GM23338 (cell line): ENCODE measurements at regions not wholly inside any gene's neighbourhood (a gene's known extent, or its start where the extent isn't known, plus 50 kb on each side); places are given as distances from the start of the nearest gene placed in this dataset.

Experiments used
- ATAC-seq: fragments of 200-7000 bp; cut with Tn5 transposase; 3 replicates; pipeline ENCODE4 v1.9.1; 2020
- DNase-seq: peaks from one replicate; pipeline ENCODE4 v3.0.0-alpha.2; 2015; ENCODE audit warnings: low spot score
- H2AFZ ChIP-seq: fragments of 200-600 bp; sonication (generic); 2 replicates; pipeline ENCODE4 v1.8.0; 2016; ENCODE audit warnings: antibody characterized with exemption, mild to moderate bottlenecking, moderate library complexity
- H3F3A ChIP-seq: fragments of 200-600 bp; sonication (generic); replicated peaks from 2 replicates; pipeline ENCODE4 v1.8.0; 2017; ENCODE audit warnings: antibody characterized with exemption, mixed run types, low read depth
- H3K27ac ChIP-seq: fragments of 200-600 bp; sonication (generic); 2 replicates; pipeline ENCODE4 v1.6.1; 2016; ENCODE audit warnings: low read depth
- H3K27me3 ChIP-seq: fragments of 200-600 bp; sonication (generic); 2 replicates; pipeline ENCODE4 v1.8.0; 2016; ENCODE audit warnings: mild to moderate bottlenecking, mixed run types, moderate library complexity; ENCODE audit not compliant: insufficient read depth
- H3K36me3 ChIP-seq: fragments of 200-600 bp; sonication (generic); 2 replicates; pipeline ENCODE4 v1.8.0; 2016; ENCODE audit warnings: mild to moderate bottlenecking; ENCODE audit not compliant: insufficient read depth
- H3K4me1 ChIP-seq: fragments of 200-600 bp; sonication (generic); 2 replicates; pipeline ENCODE4 v1.8.0; 2016; ENCODE audit warnings: mild to moderate bottlenecking, moderate library complexity; ENCODE audit not compliant: insufficient read depth
- H3K4me2 ChIP-seq: fragments of 200-600 bp; sonication (generic); 2 replicates; pipeline ENCODE4 v1.7.1; 2017; ENCODE audit warnings: mixed run types
- H3K4me3 ChIP-seq: fragments of 200-600 bp; sonication (generic); 2 replicates; pipeline ENCODE4 v1.6.1; 2016; ENCODE audit warnings: mixed run types
- H3K79me2 ChIP-seq: fragments of 200-600 bp; sonication (generic); replicated peaks from 2 replicates; pipeline ENCODE4 v1.8.0; 2017; ENCODE audit warnings: mild to moderate bottlenecking; ENCODE audit not compliant: insufficient read depth
- H3K9me2 ChIP-seq: fragments of 200-600 bp; sonication (generic); 2 replicates; pipeline ENCODE4 v1.8.0; 2017; ENCODE audit not compliant: insufficient read depth
- H4K20me1 ChIP-seq: fragments of 200-600 bp; sonication (generic); replicated peaks from 2 replicates; pipeline ENCODE4 v1.8.0; 2017; ENCODE audit warnings: mild to moderate bottlenecking; ENCODE audit not compliant: insufficient read depth
- H3K27ac Mint-ChIP-seq: 2 replicates; pipeline ENCODE4 v1.8.0; 2020; ENCODE audit warnings: inconsistent platforms, mild to moderate bottlenecking, moderate library complexity, mixed read lengths
- H3K27me3 Mint-ChIP-seq: 3 replicates; pipeline ENCODE4 v1.8.0; 2022; ENCODE audit warnings: low read depth, mild to moderate bottlenecking, moderate library complexity, mixed read lengths, inconsistent platforms; ENCODE audit not compliant: insufficient read depth, poor library complexity
- H3K36me3 Mint-ChIP-seq: 3 replicates; pipeline ENCODE4 v1.8.0; 2021; ENCODE audit warnings: low read depth, mild to moderate bottlenecking, inconsistent platforms, moderate library complexity, mixed read lengths
- H3K4me1 Mint-ChIP-seq: 3 replicates; pipeline ENCODE4 v1.8.0; 2020; ENCODE audit warnings: mild to moderate bottlenecking, inconsistent platforms, mixed read lengths
- H3K4me3 Mint-ChIP-seq: 3 replicates; pipeline ENCODE4 v1.8.0; 2021; ENCODE audit warnings: moderate library complexity, mild to moderate bottlenecking, inconsistent platforms, mixed read lengths
- H3K9me3 Mint-ChIP-seq: 3 replicates; pipeline ENCODE4 v1.8.0; 2020; ENCODE audit warnings: moderate library complexity, mild to moderate bottlenecking, inconsistent platforms, mixed read lengths
- CREB1 ChIP-seq: fragments of 250-450 bp; sonication (Bioruptor Pico); IDR thresholded peaks from 2 replicates; pipeline ENCODE4 v1.5.0; 2020; ENCODE audit warnings: low read depth, mild to moderate bottlenecking, moderate library complexity
- EZH2 ChIP-seq: fragments of 200-600 bp; sonication (generic); IDR thresholded peaks from one replicate; pipeline ENCODE4 v1.8.0; 2017; ENCODE audit warnings: antibody characterized with exemption, mild to moderate bottlenecking, low read depth; ENCODE audit not compliant: unreplicated experiment
- EZH2phosphoT487 ChIP-seq: fragments of 200-600 bp; sonication (generic); IDR thresholded peaks from one replicate; pipeline ENCODE4 v1.8.1; 2018; ENCODE audit warnings: antibody characterized with exemption; ENCODE audit not compliant: unreplicated experiment
- JUNB ChIP-seq: IDR thresholded peaks from one replicate; pipeline ENCODE4 v1.6.1; 2016; ENCODE audit warnings: antibody characterized with exemption; ENCODE audit not compliant: unreplicated experiment
- NANOG ChIP-seq: IDR thresholded peaks from 2 replicates; pipeline ENCODE4 v1.6.1; 2016; ENCODE audit warnings: antibody characterized with exemption, borderline replicate concordance
- ZNF331 ChIP-seq: fragments of 250-450 bp; sonication (Bioruptor Pico); IDR thresholded peaks from 2 replicates; pipeline ENCODE4 v1.5.0; 2020; ENCODE audit warnings: low read depth, mild to moderate bottlenecking, moderate library complexity
- TF ChIP-seq, protein P1 (sequence below): IDR thresholded peaks from 2 replicates; pipeline ENCODE4 v1.6.1; 2016; ENCODE audit warnings: antibody characterized with exemption
- TF ChIP-seq, protein P2 (sequence below): IDR thresholded peaks from one replicate; pipeline ENCODE4 v1.6.1; 2018; ENCODE audit warnings: antibody characterized with exemption; ENCODE audit not compliant: unreplicated experiment
- TF ChIP-seq, protein P3 (sequence below): fragments of 250-450 bp; sonication (Bioruptor Pico); IDR thresholded peaks from 2 replicates; pipeline ENCODE4 v1.5.0; 2020; ENCODE audit warnings: mild to moderate bottlenecking, moderate library complexity

DNA sequence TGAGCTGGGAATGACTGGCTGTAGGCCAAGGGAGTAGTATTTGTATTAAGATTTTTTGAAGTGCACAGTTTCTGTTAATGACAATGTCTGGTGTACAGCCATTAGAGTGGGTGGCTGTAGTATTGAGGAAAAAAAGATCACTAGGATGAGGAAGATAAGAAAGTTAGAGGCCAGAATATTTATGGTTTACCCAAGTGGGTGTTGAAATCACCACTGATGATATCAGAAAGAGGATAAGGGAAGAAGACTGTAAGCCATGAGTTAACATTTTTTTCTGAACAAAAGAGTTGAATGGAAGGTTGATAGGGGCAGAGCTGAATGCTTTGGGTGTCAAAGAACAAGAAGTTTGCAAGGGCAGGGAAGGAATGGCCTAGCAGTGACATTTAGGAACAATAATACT lies 104.7 kb downstream of the PRDM13 start:
- Mint-ChIP-seq H3K27ac (no peak overlapping the region), H3K27me3 (no peaks in the 10 kb centered on the region), H3K36me3 (no peaks in the 10 kb centered on the region), H3K4me1 (peaks cover 15% of the 10 kb centered on the region), H3K4me3 (no peak overlapping the region), H3K9me3 (no peaks in the 10 kb centered on the region)
- no peaks in the 10 kb centered on the region for H3F3A ChIP-seq
- ATAC-seq (no peak), DNase-seq (no peak)
- H3K27me3 ChIP-seq = no peaks in the 10 kb centered on the region
- no peak overlapping the region for H3K4me3 ChIP-seq
- no peaks in the 10 kb centered on the region for H3K9me2 ChIP-seq
- H3K4me2 ChIP-seq = no peak overlapping the region
- peak overlapping the region; percentile 87 for H2AFZ ChIP-seq
- H3K36me3 ChIP-seq = no peaks in the 10 kb centered on the region
- peaks cover 14% of the 10 kb centered on the region for H3K4me1 ChIP-seq
- no peak overlapping the region for H3K27ac ChIP-seq
- no peaks in the 10 kb centered on the region for H3K79me2 ChIP-seq
- TF ChIP-seq JUNB (no peak), EZH2 (no peak), NANOG (no peak), EZH2phosphoT487 (no peak), CREB1 (CRISPR knock-in tag) (no peak), ZNF331 (CRISPR knock-in tag) (no peak)
- TF ChIP-seq, protein P1, sequence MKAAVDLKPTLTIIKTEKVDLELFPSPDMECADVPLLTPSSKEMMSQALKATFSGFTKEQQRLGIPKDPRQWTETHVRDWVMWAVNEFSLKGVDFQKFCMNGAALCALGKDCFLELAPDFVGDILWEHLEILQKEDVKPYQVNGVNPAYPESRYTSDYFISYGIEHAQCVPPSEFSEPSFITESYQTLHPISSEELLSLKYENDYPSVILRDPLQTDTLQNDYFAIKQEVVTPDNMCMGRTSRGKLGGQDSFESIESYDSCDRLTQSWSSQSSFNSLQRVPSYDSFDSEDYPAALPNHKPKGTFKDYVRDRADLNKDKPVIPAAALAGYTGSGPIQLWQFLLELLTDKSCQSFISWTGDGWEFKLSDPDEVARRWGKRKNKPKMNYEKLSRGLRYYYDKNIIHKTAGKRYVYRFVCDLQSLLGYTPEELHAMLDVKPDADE = no peak
- TF ChIP-seq, protein P2, sequence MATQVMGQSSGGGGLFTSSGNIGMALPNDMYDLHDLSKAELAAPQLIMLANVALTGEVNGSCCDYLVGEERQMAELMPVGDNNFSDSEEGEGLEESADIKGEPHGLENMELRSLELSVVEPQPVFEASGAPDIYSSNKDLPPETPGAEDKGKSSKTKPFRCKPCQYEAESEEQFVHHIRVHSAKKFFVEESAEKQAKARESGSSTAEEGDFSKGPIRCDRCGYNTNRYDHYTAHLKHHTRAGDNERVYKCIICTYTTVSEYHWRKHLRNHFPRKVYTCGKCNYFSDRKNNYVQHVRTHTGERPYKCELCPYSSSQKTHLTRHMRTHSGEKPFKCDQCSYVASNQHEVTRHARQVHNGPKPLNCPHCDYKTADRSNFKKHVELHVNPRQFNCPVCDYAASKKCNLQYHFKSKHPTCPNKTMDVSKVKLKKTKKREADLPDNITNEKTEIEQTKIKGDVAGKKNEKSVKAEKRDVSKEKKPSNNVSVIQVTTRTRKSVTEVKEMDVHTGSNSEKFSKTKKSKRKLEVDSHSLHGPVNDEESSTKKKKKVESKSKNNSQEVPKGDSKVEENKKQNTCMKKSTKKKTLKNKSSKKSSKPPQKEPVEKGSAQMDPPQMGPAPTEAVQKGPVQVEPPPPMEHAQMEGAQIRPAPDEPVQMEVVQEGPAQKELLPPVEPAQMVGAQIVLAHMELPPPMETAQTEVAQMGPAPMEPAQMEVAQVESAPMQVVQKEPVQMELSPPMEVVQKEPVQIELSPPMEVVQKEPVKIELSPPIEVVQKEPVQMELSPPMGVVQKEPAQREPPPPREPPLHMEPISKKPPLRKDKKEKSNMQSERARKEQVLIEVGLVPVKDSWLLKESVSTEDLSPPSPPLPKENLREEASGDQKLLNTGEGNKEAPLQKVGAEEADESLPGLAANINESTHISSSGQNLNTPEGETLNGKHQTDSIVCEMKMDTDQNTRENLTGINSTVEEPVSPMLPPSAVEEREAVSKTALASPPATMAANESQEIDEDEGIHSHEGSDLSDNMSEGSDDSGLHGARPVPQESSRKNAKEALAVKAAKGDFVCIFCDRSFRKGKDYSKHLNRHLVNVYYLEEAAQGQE = no peak
- TF ChIP-seq, protein P3, sequence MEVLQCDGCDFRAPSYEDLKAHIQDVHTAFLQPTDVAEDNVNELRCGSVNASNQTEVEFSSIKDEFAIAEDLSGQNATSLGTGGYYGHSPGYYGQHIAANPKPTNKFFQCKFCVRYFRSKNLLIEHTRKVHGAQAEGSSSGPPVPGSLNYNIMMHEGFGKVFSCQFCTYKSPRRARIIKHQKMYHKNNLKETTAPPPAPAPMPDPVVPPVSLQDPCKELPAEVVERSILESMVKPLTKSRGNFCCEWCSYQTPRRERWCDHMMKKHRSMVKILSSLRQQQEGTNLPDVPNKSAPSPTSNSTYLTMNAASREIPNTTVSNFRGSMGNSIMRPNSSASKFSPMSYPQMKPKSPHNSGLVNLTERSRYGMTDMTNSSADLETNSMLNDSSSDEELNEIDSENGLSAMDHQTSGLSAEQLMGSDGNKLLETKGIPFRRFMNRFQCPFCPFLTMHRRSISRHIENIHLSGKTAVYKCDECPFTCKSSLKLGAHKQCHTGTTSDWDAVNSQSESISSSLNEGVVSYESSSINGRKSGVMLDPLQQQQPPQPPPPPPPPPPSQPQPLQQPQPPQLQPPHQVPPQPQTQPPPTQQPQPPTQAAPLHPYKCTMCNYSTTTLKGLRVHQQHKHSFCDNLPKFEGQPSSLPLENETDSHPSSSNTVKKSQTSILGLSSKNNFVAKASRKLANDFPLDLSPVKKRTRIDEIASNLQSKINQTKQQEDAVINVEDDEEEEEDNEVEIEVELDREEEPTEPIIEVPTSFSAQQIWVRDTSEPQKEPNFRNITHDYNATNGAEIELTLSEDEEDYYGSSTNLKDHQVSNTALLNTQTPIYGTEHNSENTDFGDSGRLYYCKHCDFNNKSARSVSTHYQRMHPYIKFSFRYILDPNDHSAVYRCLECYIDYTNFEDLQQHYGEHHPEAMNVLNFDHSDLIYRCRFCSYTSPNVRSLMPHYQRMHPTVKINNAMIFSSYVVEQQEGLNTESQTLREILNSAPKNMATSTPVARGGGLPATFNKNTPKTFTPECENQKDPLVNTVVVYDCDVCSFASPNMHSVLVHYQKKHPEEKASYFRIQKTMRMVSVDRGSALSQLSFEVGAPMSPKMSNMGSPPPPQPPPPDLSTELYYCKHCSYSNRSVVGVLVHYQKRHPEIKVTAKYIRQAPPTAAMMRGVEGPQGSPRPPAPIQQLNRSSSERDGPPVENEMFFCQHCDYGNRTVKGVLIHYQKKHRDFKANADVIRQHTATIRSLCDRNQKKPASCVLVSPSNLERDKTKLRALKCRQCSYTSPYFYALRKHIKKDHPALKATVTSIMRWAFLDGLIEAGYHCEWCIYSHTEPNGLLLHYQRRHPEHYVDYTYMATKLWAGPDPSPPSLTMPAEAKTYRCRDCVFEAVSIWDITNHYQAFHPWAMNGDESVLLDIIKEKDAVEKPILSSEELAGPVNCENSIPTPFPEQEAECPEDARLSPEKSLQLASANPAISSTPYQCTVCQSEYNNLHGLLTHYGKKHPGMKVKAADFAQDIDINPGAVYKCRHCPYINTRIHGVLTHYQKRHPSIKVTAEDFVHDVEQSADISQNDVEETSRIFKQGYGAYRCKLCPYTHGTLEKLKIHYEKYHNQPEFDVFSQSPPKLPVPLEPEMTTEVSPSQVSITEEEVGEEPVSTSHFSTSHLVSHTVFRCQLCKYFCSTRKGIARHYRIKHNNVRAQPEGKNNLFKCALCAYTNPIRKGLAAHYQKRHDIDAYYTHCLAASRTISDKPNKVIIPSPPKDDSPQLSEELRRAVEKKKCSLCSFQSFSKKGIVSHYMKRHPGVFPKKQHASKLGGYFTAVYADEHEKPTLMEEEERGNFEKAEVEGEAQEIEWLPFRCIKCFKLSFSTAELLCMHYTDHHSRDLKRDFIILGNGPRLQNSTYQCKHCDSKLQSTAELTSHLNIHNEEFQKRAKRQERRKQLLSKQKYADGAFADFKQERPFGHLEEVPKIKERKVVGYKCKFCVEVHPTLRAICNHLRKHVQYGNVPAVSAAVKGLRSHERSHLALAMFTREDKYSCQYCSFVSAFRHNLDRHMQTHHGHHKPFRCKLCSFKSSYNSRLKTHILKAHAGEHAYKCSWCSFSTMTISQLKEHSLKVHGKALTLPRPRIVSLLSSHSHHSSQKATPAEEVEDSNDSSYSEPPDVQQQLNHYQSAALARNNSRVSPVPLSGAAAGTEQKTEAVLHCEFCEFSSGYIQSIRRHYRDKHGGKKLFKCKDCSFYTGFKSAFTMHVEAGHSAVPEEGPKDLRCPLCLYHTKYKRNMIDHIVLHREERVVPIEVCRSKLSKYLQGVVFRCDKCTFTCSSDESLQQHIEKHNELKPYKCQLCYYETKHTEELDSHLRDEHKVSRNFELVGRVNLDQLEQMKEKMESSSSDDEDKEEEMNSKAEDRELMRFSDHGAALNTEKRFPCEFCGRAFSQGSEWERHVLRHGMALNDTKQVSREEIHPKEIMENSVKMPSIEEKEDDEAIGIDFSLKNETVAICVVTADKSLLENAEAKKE (CRISPR knock-in tag) = no peak
- no peaks in the 10 kb centered on the region for H4K20me1 ChIP-seq
